MM.1S (cell line): ENCODE measurements at regions not wholly inside any gene's neighbourhood (a gene's known extent, or its start where the extent isn't known, plus 50 kb on each side); places are given as distances from the start of the nearest gene placed in this dataset.

Experiments used
- DNase-seq: peaks from one replicate; pipeline ENCODE4 v3.0.0-alpha.2; 2015
- H2AFZ ChIP-seq: fragments of 300-600 bp; sonication (generic); 2 replicates; pipeline ENCODE4 v1.6.0; 2016; ENCODE audit warnings: antibody characterized with exemption, low read length
- H3F3A ChIP-seq: fragments of 300-600 bp; sonication (generic); 2 replicates; pipeline ENCODE4 v1.6.1; 2016; ENCODE audit warnings: mild to moderate bottlenecking, antibody characterized with exemption, low read length, moderate library complexity, mixed read lengths; ENCODE audit not compliant: insufficient read depth
- H3K27ac ChIP-seq: fragments of 300-600 bp; sonication (generic); 2 replicates; pipeline ENCODE4 v1.5.1; 2016; ENCODE audit warnings: mild to moderate bottlenecking, low read length
- H3K27me3 ChIP-seq: fragments of 300-600 bp; sonication (generic); replicated peaks from 2 replicates; pipeline ENCODE4 v1.6.0; 2016; ENCODE audit warnings: low read length; ENCODE audit not compliant: insufficient read depth
- H3K36me3 ChIP-seq: fragments of 300-600 bp; sonication (generic); replicated peaks from 2 replicates; pipeline ENCODE4 v1.6.1; 2016; ENCODE audit warnings: mild to moderate bottlenecking, low read length, mixed read lengths; ENCODE audit not compliant: insufficient read depth
- H3K4me1 ChIP-seq: fragments of 300-600 bp; sonication (generic); 2 replicates; pipeline ENCODE4 v1.6.1; 2016; ENCODE audit warnings: low read length, mixed read lengths
- H3K4me2 ChIP-seq: fragments of 300-600 bp; sonication (generic); 2 replicates; pipeline ENCODE4 v1.6.0; 2016; ENCODE audit warnings: low read depth, low read length
- H3K4me3 ChIP-seq: fragments of 300-600 bp; sonication (generic); 2 replicates; pipeline ENCODE4 v1.5.1; 2016; ENCODE audit warnings: low read length, mixed read lengths
- H3K79me2 ChIP-seq: fragments of 300-600 bp; sonication (generic); 2 replicates; pipeline ENCODE4 v1.6.1; 2016; ENCODE audit warnings: mixed run types, low read length, mixed read lengths
- H3K9ac ChIP-seq: fragments of 300-600 bp; sonication (generic); 2 replicates; pipeline ENCODE4 v1.6.1; 2016; ENCODE audit warnings: low read length, mixed read lengths
- H3K9me2 ChIP-seq: fragments of 300-600 bp; sonication (generic); replicated peaks from 2 replicates; pipeline ENCODE4 v1.6.1; 2016; ENCODE audit warnings: mild to moderate bottlenecking, low read length, mixed read lengths; ENCODE audit not compliant: insufficient read depth
- H3K9me3 ChIP-seq: fragments of 300-600 bp; sonication (generic); replicated peaks from 2 replicates; pipeline ENCODE4 v1.6.1; 2016; ENCODE audit warnings: mild to moderate bottlenecking, low read length, mixed read lengths; ENCODE audit not compliant: insufficient read depth
- H4K20me1 ChIP-seq: fragments of 300-600 bp; sonication (generic); 2 replicates; pipeline ENCODE4 v1.6.1; 2016; ENCODE audit warnings: mild to moderate bottlenecking, low read length, moderate library complexity, mixed read lengths; ENCODE audit not compliant: insufficient read depth
- CTCF ChIP-seq: fragments of 300-600 bp; sonication (generic); IDR thresholded peaks from 2 replicates; pipeline ENCODE4 v1.5.1; 2016; ENCODE audit warnings: antibody characterized with exemption, low read length, mixed read lengths
- EZH2 ChIP-seq: fragments of 300-600 bp; sonication (generic); optimal IDR thresholded peaks from 2 replicates; pipeline ENCODE3; 2017; ENCODE audit warnings: low read depth, mild to moderate bottlenecking, antibody characterized with exemption, low read length, mixed read lengths
- EZH2phosphoT487 ChIP-seq: fragments of 300-600 bp; sonication (generic); IDR thresholded peaks from 2 replicates; pipeline ENCODE4 v1.6.1; 2018; ENCODE audit warnings: antibody characterized with exemption, low read length

- Histone ChIP-seq H3K36me3 (no peaks in the 10 kb centered on the region), H3F3A (no peaks in the 10 kb centered on the region), H3K9me3 (no peaks in the 10 kb centered on the region), H4K20me1 (no peaks in the 10 kb centered on the region), H3K9me2 (no peaks in the 10 kb centered on the region), H2AFZ (no peak overlapping the region), H3K79me2 (no peaks in the 10 kb centered on the region), H3K27me3 (no peaks in the 10 kb centered on the region), H3K27ac (no peak overlapping the region), H3K9ac (no peak overlapping the region), H3K4me2 (no peak overlapping the region), H3K4me1 (no peaks in the 10 kb centered on the region), H3K4me3 (no peak overlapping the region)
- TF ChIP-seq CTCF (no peak), EZH2phosphoT487 (no peak), EZH2 (no peak)
- DNase-seq = no peak
These were observed 285.1 kb upstream of the POU3F1 start for GRCh38 chr1:38331496-38332210.

- no peaks in the 10 kb centered on the region for H4K20me1 ChIP-seq
- no peaks in the 10 kb centered on the region for H3K36me3 ChIP-seq
- H3K9me2 ChIP-seq = no peaks in the 10 kb centered on the region
- TF ChIP-seq CTCF = no peak
- TF ChIP-seq EZH2phosphoT487 = no peak
- no peak for TF ChIP-seq EZH2
- H3K9me3 ChIP-seq = no peaks in the 10 kb centered on the region
- no peak for DNase-seq
- H3F3A ChIP-seq = no peaks in the 10 kb centered on the region
- H3K4me1 ChIP-seq = no peaks in the 10 kb centered on the region
- no peaks in the 10 kb centered on the region for H3K79me2 ChIP-seq
- H2AFZ ChIP-seq = no peak overlapping the region
- no peak overlapping the region for H3K4me2 ChIP-seq
- no peak overlapping the region for H3K27ac ChIP-seq
- no peak overlapping the region for H3K4me3 ChIP-seq
- H3K9ac ChIP-seq = no peak overlapping the region
- no peaks in the 10 kb centered on the region for H3K27me3 ChIP-seq
These were observed 284.2 kb upstream of the POU3F1 start for GRCh38 chr1:38330799-38331198.

- H3K4me3 ChIP-seq = no peak overlapping the region
- H3F3A ChIP-seq = no peaks in the 10 kb centered on the region
- H2AFZ ChIP-seq = no peak overlapping the region
- no peak overlapping the region for H3K9ac ChIP-seq
- TF ChIP-seq EZH2 = no peak
- no peak for TF ChIP-seq EZH2phosphoT487
- TF ChIP-seq CTCF = no peak
- H4K20me1 ChIP-seq = no peaks in the 10 kb centered on the region
- no peak overlapping the region for H3K4me2 ChIP-seq
- H3K36me3 ChIP-seq = no peaks in the 10 kb centered on the region
- DNase-seq = no peak
- no peaks in the 10 kb centered on the region for H3K4me1 ChIP-seq
- H3K79me2 ChIP-seq = no peaks in the 10 kb centered on the region
- no peaks in the 10 kb centered on the region for H3K9me3 ChIP-seq
- H3K27me3 ChIP-seq = no peaks in the 10 kb centered on the region
- H3K27ac ChIP-seq = no peak overlapping the region
- H3K9me2 ChIP-seq = no peaks in the 10 kb centered on the region
These were observed 283.1 kb upstream of the POU3F1 start for GRCh38 chr1:38329644-38330043.
